ENCODE measurements at regions not wholly inside any gene's neighbourhood (a gene's known extent, or its start where the extent isn't known, plus 50 kb on each side); places are given as distances from the start of the nearest gene placed in this dataset.

GRCh38 chr15:66927201-66928077 is 138.0 kb upstream of the SMAD3 start:
- DNase-seq (ENCODE audit: extremely low read depth, insufficient read length), result no peak
- H3K4me3 ChIP-seq (replicated peaks; ENCODE audit: low read depth, low read length), result no peak overlapping the region

GRCh38 chr15:66928101-66928500 is 137.3 kb upstream of the SMAD3 start:
- H3K27me3 ChIP-seq (replicated peaks; ENCODE audit: control insufficient read depth, insufficient read depth, low read length), result no peaks in the 10 kb centered on the region
- TF ChIP-seq, protein P1, sequence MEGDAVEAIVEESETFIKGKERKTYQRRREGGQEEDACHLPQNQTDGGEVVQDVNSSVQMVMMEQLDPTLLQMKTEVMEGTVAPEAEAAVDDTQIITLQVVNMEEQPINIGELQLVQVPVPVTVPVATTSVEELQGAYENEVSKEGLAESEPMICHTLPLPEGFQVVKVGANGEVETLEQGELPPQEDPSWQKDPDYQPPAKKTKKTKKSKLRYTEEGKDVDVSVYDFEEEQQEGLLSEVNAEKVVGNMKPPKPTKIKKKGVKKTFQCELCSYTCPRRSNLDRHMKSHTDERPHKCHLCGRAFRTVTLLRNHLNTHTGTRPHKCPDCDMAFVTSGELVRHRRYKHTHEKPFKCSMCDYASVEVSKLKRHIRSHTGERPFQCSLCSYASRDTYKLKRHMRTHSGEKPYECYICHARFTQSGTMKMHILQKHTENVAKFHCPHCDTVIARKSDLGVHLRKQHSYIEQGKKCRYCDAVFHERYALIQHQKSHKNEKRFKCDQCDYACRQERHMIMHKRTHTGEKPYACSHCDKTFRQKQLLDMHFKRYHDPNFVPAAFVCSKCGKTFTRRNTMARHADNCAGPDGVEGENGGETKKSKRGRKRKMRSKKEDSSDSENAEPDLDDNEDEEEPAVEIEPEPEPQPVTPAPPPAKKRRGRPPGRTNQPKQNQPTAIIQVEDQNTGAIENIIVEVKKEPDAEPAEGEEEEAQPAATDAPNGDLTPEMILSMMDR (IDR thresholded peaks at IDR 0.05; ENCODE audit: insufficient read depth, low read length, poor library complexity, severe bottlenecking), result no peak
- H3K4me3 ChIP-seq (replicated peaks; ENCODE audit: low read depth, low read length), result no peak overlapping the region
- H3K36me3 ChIP-seq (ENCODE audit: control insufficient read depth, insufficient read depth, low read length), result no peaks in the 10 kb centered on the region
- no peak for DNase-seq (ENCODE audit: extremely low read depth, insufficient read length)

More at GRCh38 chr15:66927201-66928077, 138.0 kb upstream of the SMAD3 start:
- H3K36me3 ChIP-seq (ENCODE audit: control insufficient read depth, insufficient read depth, low read length), result no peaks in the 10 kb centered on the region
- TF ChIP-seq, protein P1 (IDR thresholded peaks at IDR 0.05; ENCODE audit: insufficient read depth, low read length, poor library complexity, severe bottlenecking), result no peak
- no peaks in the 10 kb centered on the region; the same call in 1 of the 2 replicates for H3K27me3 ChIP-seq (replicated peaks; ENCODE audit: control insufficient read depth, insufficient read depth, low read length)

DNA sequence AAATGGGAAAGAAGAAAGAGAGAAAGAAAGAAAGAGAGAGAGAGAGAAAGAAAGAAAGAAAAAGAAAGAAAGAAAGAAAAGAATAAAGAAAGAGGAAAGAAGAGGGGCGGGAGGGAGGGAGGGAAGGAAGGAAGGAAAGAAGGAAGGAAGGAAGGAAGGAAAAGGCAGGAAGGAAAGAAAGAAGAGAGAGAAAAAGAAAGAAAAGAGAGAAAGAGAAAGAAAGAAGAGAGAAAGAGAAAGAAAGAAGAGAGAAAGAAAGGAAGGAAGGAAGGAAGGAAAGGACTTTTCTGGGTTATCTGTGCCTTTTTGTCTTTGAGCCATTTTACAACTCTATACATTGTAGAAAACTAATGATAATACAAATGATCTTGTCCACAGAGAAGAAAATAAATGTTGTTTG is 136.6 kb upstream of the SMAD3 start:
- Histone ChIP-seq H3K4me3 (replicated peaks; ENCODE audit: low read depth, low read length) (no peak overlapping the region), H3K36me3 (ENCODE audit: control insufficient read depth, insufficient read depth, low read length) (no peaks in the 10 kb centered on the region), H3K27me3 (replicated peaks; ENCODE audit: control insufficient read depth, insufficient read depth, low read length) (no peaks in the 10 kb centered on the region)
- TF ChIP-seq, protein P1 (IDR thresholded peaks at IDR 0.05; ENCODE audit: insufficient read depth, low read length, poor library complexity, severe bottlenecking), result no peak
- DNase-seq (ENCODE audit: extremely low read depth, insufficient read length), result no peak

- DNase-seq (ENCODE audit: extremely low read depth, insufficient read length), result no peak
- H3K27me3 ChIP-seq (replicated peaks; ENCODE audit: control insufficient read depth, insufficient read depth, low read length), result no peaks in the 10 kb centered on the region
- H3K36me3 ChIP-seq (ENCODE audit: control insufficient read depth, insufficient read depth, low read length), result no peaks in the 10 kb centered on the region
- TF ChIP-seq, protein P1 (IDR thresholded peaks at IDR 0.05; ENCODE audit: insufficient read depth, low read length, poor library complexity, severe bottlenecking), result no peak
- no peak overlapping the region for H3K4me3 ChIP-seq (replicated peaks; ENCODE audit: low read depth, low read length)
Observed at GRCh38 chr15:66929843-66930402, 135.5 kb upstream of the SMAD3 start.

DNA sequence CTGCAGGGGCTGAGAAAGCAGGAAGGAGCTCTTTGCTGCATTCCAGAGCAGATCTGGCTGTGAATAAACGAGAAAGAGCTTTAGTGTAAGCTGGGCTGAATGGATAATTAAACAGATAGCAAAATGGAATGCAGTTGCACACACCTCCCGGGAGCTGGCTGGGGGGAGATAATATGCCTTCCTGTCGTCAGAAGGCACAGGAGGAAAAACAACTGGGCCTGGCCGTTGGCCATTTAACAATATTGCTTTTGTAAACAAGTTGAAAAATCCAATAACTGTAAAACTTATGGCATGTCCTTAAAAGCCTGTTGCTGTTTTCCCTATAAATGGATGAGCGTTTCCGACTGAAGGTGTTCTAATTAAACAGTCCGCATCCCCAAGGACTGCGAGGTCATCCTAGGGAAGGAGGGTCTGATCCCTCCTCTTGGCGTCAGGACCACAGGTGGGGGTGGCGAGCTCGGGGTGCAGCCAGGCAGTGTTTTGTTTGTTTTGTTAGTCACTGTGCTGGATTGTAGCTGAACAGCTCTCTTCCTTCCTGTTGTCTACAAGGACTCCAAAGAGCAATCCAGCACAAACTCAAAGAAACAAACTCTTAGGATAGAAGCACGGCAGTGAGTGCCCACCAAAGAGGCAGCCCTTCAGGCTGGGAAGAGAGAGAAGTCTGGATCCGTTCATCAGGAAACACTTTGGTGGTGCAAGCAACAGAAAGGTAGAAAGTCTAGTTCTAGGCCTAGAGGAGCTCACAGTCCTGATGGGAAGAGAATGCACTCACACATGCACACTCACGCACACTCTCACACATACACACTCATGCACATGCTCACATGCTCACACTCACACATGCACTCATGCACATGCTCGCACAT is 133.4 kb upstream of the SMAD3 start:
- Histone ChIP-seq H3K27me3 (replicated peaks; ENCODE audit: control insufficient read depth, insufficient read depth, low read length) (no peaks in the 10 kb centered on the region), H3K36me3 (ENCODE audit: control insufficient read depth, insufficient read depth, low read length) (no peaks in the 10 kb centered on the region), H3K4me3 (replicated peaks; ENCODE audit: low read depth, low read length) (no peak overlapping the region)
- no peak for DNase-seq (ENCODE audit: extremely low read depth, insufficient read length)
- TF ChIP-seq, protein P1 (IDR thresholded peaks at IDR 0.05; ENCODE audit: insufficient read depth, low read length, poor library complexity, severe bottlenecking), result no peak
